ENCODE measurements at regions not wholly inside any gene's neighbourhood (a gene's known extent, or its start where the extent isn't known, plus 50 kb on each side); places are given as distances from the start of the nearest gene placed in this dataset.

GRCh38 chr9:108047264-108047663 lies 557.7 kb upstream of the KLF4 start:
- WGBS, 2 experiments (ENCODE audit: extremely low coverage in 2 of 2, insufficient read length in 1 of 2): no CpG with 5 or more reads among the region's 5 CpGs
- H3K4me1 ChIP-seq (ENCODE audit: control insufficient read depth, insufficient read depth, low read length): peaks cover 13% of the 10 kb centered on the region
- no peak for ATAC-seq (ENCODE audit: low read depth)
- 0 out of 2 replicates have a peak overlapping the region, but pooled peaks have one; percentile 33 for H3K18ac ChIP-seq (ENCODE audit: low read depth, low read length)
- intact Hi-C loops (cut with micrococcal nuclease): no loop called here
- H3K9me1 ChIP-seq (ENCODE audit: insufficient read depth, low read length): peaks cover 6% of the 10 kb centered on the region; the same call in 1 of the 2 replicates
- peak overlapping the region; percentile 25 for H3K4ac ChIP-seq (ENCODE audit: low read depth, low read length)
- no peaks in the 10 kb centered on the region for H3K36me3 ChIP-seq (ENCODE audit: control insufficient read depth, insufficient read depth, low read length)
- H3K27ac ChIP-seq (ENCODE audit: insufficient read depth, low read length): no peak overlapping the region
- H3K4me3 ChIP-seq (ENCODE audit: insufficient read depth, low read depth, low read length): no peak overlapping the region
- CTCF ChIA-PET: no interaction called here
- no peak overlapping the region for H3K4me2 ChIP-seq (ENCODE audit: low read depth, low read length)
- H4K20me1 ChIP-seq (ENCODE audit: insufficient read depth, low read length): no peaks in the 10 kb centered on the region
- H2BK5ac ChIP-seq (ENCODE audit: low read depth, low read length, poor library complexity, severe bottlenecking): no peak overlapping the region
- DNase-seq: peak; percentile 39
- in situ Hi-C loops (cut with MboI; ENCODE audit: low sequenced_read_pairs): loop anchor here (10.0 kb wide), 1 partner anchor 312 kb away; no protein-coding TSS in a partner anchor
- POLR2A ChIA-PET (ENCODE audit: unreplicated experiment): no interaction called here
- no peak overlapping the region for H2AK5ac ChIP-seq (ENCODE audit: low read depth, low read length)
- H4K8ac ChIP-seq (ENCODE audit: low read depth in 2 of 2, low read length in 2 of 2): no peak overlapping the region
- H3K9ac ChIP-seq (ENCODE audit: low read depth, low read length): no peak overlapping the region
- no peak overlapping the region for H3K56ac ChIP-seq (ENCODE audit: extremely low read depth, insufficient read depth, low read length)
- H4K5ac ChIP-seq (ENCODE audit: low read depth, low read length): no peak overlapping the region
- no peak overlapping the region for H2BK15ac ChIP-seq (ENCODE audit: low read depth, low read length)
- no peaks in the 10 kb centered on the region; the same call in 1 of the 2 replicates for H3K9me3 ChIP-seq (ENCODE audit: control insufficient read depth, insufficient read depth, low read length)
- peak overlapping the region; percentile 16 for H2BK120ac ChIP-seq (ENCODE audit: low read depth, low read length)
- peak overlapping the region; percentile 22; the same call in 1 of the 2 replicates for H2BK20ac ChIP-seq (ENCODE audit: low read depth, low read length)
- no peaks in the 10 kb centered on the region for H3K27me3 ChIP-seq (ENCODE audit: control insufficient read depth, insufficient read depth, low read length)
- TF ChIP-seq RFX5 (IDR thresholded peaks at IDR 0.05; ENCODE audit: low read depth, low read length) (no peak), NFE2L2 (IDR thresholded peaks at IDR 0.05; ENCODE audit: low read depth, low read length) (no peak), USF2 (IDR thresholded peaks at IDR 0.05; ENCODE audit: low read depth, low read length) (no peak), RCOR1 (IDR thresholded peaks at IDR 0.05; ENCODE audit: insufficient replicate concordance, low read length) (no peak), MAFK (IDR thresholded peaks at IDR 0.05; ENCODE audit: low read depth, low read length) (no peak), SMC3 (IDR thresholded peaks at IDR 0.05; ENCODE audit: low read depth, low read length) (no peak), CEBPB (IDR thresholded peaks at IDR 0.05; ENCODE audit: low read depth, low read length) (no peak), MAZ (IDR thresholded peaks at IDR 0.05; ENCODE audit: borderline replicate concordance, low read depth, low read length) (no peak), MXI1 (IDR thresholded peaks at IDR 0.05; ENCODE audit: borderline replicate concordance, low read depth, low read length) (no peak), FOS (IDR thresholded peaks at IDR 0.05; ENCODE audit: low read depth, low read length) (no peak), POLR2A (IDR thresholded peaks at IDR 0.05; ENCODE audit: low read depth, low read length) (no peak)
- TF ChIP-seq, protein P1, sequence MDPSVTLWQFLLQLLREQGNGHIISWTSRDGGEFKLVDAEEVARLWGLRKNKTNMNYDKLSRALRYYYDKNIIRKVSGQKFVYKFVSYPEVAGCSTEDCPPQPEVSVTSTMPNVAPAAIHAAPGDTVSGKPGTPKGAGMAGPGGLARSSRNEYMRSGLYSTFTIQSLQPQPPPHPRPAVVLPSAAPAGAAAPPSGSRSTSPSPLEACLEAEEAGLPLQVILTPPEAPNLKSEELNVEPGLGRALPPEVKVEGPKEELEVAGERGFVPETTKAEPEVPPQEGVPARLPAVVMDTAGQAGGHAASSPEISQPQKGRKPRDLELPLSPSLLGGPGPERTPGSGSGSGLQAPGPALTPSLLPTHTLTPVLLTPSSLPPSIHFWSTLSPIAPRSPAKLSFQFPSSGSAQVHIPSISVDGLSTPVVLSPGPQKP (IDR thresholded peaks at IDR 0.05; ENCODE audit: borderline replicate concordance, low read depth, low read length): no peak
- TF ChIP-seq, protein P2, sequence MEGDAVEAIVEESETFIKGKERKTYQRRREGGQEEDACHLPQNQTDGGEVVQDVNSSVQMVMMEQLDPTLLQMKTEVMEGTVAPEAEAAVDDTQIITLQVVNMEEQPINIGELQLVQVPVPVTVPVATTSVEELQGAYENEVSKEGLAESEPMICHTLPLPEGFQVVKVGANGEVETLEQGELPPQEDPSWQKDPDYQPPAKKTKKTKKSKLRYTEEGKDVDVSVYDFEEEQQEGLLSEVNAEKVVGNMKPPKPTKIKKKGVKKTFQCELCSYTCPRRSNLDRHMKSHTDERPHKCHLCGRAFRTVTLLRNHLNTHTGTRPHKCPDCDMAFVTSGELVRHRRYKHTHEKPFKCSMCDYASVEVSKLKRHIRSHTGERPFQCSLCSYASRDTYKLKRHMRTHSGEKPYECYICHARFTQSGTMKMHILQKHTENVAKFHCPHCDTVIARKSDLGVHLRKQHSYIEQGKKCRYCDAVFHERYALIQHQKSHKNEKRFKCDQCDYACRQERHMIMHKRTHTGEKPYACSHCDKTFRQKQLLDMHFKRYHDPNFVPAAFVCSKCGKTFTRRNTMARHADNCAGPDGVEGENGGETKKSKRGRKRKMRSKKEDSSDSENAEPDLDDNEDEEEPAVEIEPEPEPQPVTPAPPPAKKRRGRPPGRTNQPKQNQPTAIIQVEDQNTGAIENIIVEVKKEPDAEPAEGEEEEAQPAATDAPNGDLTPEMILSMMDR (conservative IDR thresholded peaks at IDR 0.05; ENCODE audit: low read depth, low read length): no peak
- BruUV-seq (replicated peaks): no TSS peak
- no peak overlapping the region for H4K91ac ChIP-seq (ENCODE audit: insufficient read depth, low read depth, low read length)
- no peaks in the 10 kb centered on the region for H3K79me1 ChIP-seq (ENCODE audit: low read depth in 1 of 2, low read length in 2 of 2)
- no peak overlapping the region for H3K14ac ChIP-seq (replicated peaks; ENCODE audit: low read depth, low read length)
- H2AK9ac ChIP-seq (replicated peaks; ENCODE audit: low read depth, low read length, poor library complexity): no peak overlapping the region
- H3K23ac ChIP-seq (ENCODE audit: low read depth, low read length): no peak overlapping the region
- dilution Hi-C loops (cut with HindIII; ENCODE audit: low sequenced_read_pairs, unreplicated experiment): no loop called here
- H2AFZ ChIP-seq (replicated peaks; ENCODE audit: low read length, poor library complexity): no peak overlapping the region
